Liver (tissue), 7 donors: ENCODE measurements at regions not wholly inside any gene's neighbourhood (a gene's known extent, or its start where the extent isn't known, plus 50 kb on each side); places are given as distances from the start of the nearest gene placed in this dataset.

Source experiments
- DNase-seq: peaks from one replicate; pipeline ENCODE4 v3.0.0-alpha.2; 2017; ENCODE audit warnings: low spot score
- H3K27ac ChIP-seq, 2 donors: one replicate each; pipeline ENCODE4 v1.7.0; 2013; ENCODE audit warnings: inconsistent platforms in 2 of 2, low read length in 2 of 2, control low read depth in 1 of 2, low read depth in 1 of 2, mild to moderate bottlenecking in 1 of 2
- H3K27me3 ChIP-seq, 4 donors: one replicate each; pipeline versions ENCODE4 v1.6.1 to v1.7.0; 2013; ENCODE audit warnings: low read length in 3 of 4, inconsistent platforms in 1 of 4, mild to moderate bottlenecking in 1 of 4, moderate library complexity in 1 of 4; ENCODE audit not compliant: control insufficient read depth in 4 of 4, insufficient read depth in 4 of 4
- H3K36me3 ChIP-seq, 4 donors: one replicate each; pipeline versions ENCODE4 v1.6.1 to v1.7.0; 2013; ENCODE audit warnings: low read length in 3 of 4, mild to moderate bottlenecking in 3 of 4, low read depth in 1 of 4, moderate library complexity in 1 of 4; ENCODE audit not compliant: control insufficient read depth in 4 of 4, insufficient read depth in 3 of 4
- H3K4me1 ChIP-seq, 4 donors: one replicate each; pipeline versions ENCODE4 v1.6.1 to v1.7.0; 2013; ENCODE audit warnings: low read length in 3 of 4, mild to moderate bottlenecking in 3 of 4, moderate library complexity in 1 of 4; ENCODE audit not compliant: control insufficient read depth in 4 of 4, insufficient read depth in 4 of 4
- H3K4me3 ChIP-seq, 3 donors: one replicate each; pipeline versions ENCODE4 v1.6.1 to v1.7.0; 2013; ENCODE audit warnings: low read length in 3 of 3, control low read depth in 1 of 3, low read depth in 1 of 3, mild to moderate bottlenecking in 1 of 3
- H3K9ac ChIP-seq, 2 donors: one replicate each; pipeline ENCODE4 v1.7.0; 2013; ENCODE audit warnings: low read length in 2 of 2, mild to moderate bottlenecking in 2 of 2, moderate library complexity in 2 of 2, control low read depth in 1 of 2, low read depth in 1 of 2
- H3K9me3 ChIP-seq, 4 donors: one replicate each; pipeline versions ENCODE4 v1.6.1 to v1.7.0; 2013; ENCODE audit warnings: low read length in 3 of 4; ENCODE audit not compliant: control insufficient read depth in 4 of 4
- FOXA1 ChIP-seq: IDR thresholded peaks from 2 replicates; pipeline ENCODE4 v1.6.1; 2016; ENCODE audit warnings: antibody characterized with exemption
- GABPA ChIP-seq, 2 donors: IDR thresholded peaks in 1 of 2; conservative IDR thresholded peaks in 1 of 2; 2 replicates each; pipeline ENCODE4 v1.6.1; 2016; ENCODE audit warnings: antibody characterized with exemption in 2 of 2, mild to moderate bottlenecking in 1 of 2, moderate library complexity in 1 of 2
- HNF4G ChIP-seq: IDR thresholded peaks from 2 replicates; pipeline ENCODE4 v1.6.1; 2016; ENCODE audit warnings: antibody characterized with exemption
- JUND ChIP-seq, 2 donors: IDR thresholded peaks; 2 replicates each; pipeline ENCODE4 v1.6.1; 2016; ENCODE audit warnings: antibody characterized with exemption in 2 of 2
- MAX ChIP-seq: IDR thresholded peaks from 2 replicates; pipeline ENCODE4 v1.6.1; 2016; ENCODE audit warnings: antibody characterized with exemption
- NR2F2 ChIP-seq: IDR thresholded peaks from 2 replicates; pipeline ENCODE4 v1.6.1; 2016; ENCODE audit warnings: antibody characterized with exemption
- RXRA ChIP-seq, 2 donors: IDR thresholded peaks; 2 replicates each; pipeline ENCODE4 v1.6.1; 2017 to 2018; ENCODE audit warnings: antibody characterized with exemption in 2 of 2, mild to moderate bottlenecking in 1 of 2
- SP1 ChIP-seq: IDR thresholded peaks from 2 replicates; pipeline ENCODE4 v1.6.1; 2018; ENCODE audit warnings: antibody characterized with exemption, mild to moderate bottlenecking
- TAF1 ChIP-seq: conservative IDR thresholded peaks from 2 replicates; pipeline ENCODE4 v1.6.1; 2016; ENCODE audit warnings: antibody characterized with exemption, mild to moderate bottlenecking
- YY1 ChIP-seq: IDR thresholded peaks from 2 replicates; pipeline ENCODE4 v1.6.1; 2016; ENCODE audit warnings: antibody characterized with exemption, mild to moderate bottlenecking
- WGBS: extraction: QIAGEN DNeasy Blood & Tissue Kit; methylation state at CpG from one replicate; pipeline ENCODE4 v1.1.7; 2013; 5-methylcytosine and 5-hydroxymethylcytosine counted together
- TF ChIP-seq, protein P1 (sequence below): IDR thresholded peaks from 2 replicates; pipeline ENCODE4 v1.6.1; 2016; ENCODE audit warnings: antibody characterized with exemption
- donor health status: healthy.
- donor health status: healthy.
- donor health status: healthy.
- donor health status: healthy.

GRCh38 chr2:234130777-234131181 is 80.3 kb downstream of the SPP2 start:
- Histone ChIP-seq H3K4me1 (no peaks in the 10 kb centered on the region), H3K27me3 (no peaks in the 10 kb centered on the region), H3K9me3 (no peaks in the 10 kb centered on the region), H3K9ac (no peak overlapping the region), H3K27ac (no peak overlapping the region), H3K4me3 (no peak overlapping the region), H3K36me3 (no peaks in the 10 kb centered on the region)
- TF ChIP-seq TAF1 = no peak
- 83% methylated on average over 3 of the region's 3 CpGs for WGBS
- no peak for DNase-seq

DNA sequence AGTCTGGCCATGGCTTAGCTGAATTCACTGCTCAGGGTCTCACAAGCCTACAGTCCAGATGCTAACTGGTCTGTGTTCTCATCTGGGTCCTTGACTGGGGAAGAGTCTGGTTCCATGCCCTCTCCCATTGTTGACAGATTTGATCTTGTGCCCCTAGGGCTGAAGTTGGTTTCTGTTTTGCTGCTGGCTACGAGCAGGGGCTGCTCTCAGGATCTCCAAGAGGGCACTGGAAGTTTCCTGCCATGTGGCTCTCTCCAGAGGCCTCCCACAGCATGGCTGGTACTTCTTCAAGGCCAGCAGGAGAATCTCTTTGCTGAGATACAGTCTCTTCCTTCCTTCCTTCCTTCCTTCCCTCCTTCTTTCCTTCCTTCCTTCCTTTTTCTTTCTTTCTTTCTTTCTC is 78.1 kb downstream of the SPP2 start:
- TF ChIP-seq HNF4G = no peak
- TF ChIP-seq SP1 = no peak
- no peak for TF ChIP-seq RXRA (IDR thresholded peaks at IDR 0.05)
- TF ChIP-seq, protein P1, sequence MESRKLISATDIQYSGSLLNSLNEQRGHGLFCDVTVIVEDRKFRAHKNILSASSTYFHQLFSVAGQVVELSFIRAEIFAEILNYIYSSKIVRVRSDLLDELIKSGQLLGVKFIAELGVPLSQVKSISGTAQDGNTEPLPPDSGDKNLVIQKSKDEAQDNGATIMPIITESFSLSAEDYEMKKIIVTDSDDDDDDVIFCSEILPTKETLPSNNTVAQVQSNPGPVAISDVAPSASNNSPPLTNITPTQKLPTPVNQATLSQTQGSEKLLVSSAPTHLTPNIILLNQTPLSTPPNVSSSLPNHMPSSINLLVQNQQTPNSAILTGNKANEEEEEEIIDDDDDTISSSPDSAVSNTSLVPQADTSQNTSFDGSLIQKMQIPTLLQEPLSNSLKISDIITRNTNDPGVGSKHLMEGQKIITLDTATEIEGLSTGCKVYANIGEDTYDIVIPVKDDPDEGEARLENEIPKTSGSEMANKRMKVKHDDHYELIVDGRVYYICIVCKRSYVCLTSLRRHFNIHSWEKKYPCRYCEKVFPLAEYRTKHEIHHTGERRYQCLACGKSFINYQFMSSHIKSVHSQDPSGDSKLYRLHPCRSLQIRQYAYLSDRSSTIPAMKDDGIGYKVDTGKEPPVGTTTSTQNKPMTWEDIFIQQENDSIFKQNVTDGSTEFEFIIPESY = no peak
- TF ChIP-seq JUND (IDR thresholded peaks at IDR 0.05) = no peak
- no peak for TF ChIP-seq NR2F2
- TF ChIP-seq MAX = no peak
- no peak for TF ChIP-seq GABPA (IDR thresholded peaks at IDR 0.05 in 1 of 2, conservative IDR thresholded peaks at IDR 0.05 in 1 of 2)
- TF ChIP-seq FOXA1 = no peak
- TF ChIP-seq TAF1 = no peak
- no peak for TF ChIP-seq YY1
- no peaks in the 10 kb centered on the region for H3K4me1 ChIP-seq
- no peak for DNase-seq
- WGBS = 80% methylated on average over 1 of the region's 1 CpG
- H3K36me3 ChIP-seq = no peaks in the 10 kb centered on the region
- no peak overlapping the region for H3K27ac ChIP-seq
- no peak overlapping the region for H3K9ac ChIP-seq
- H3K4me3 ChIP-seq = no peak overlapping the region
- no peaks in the 10 kb centered on the region for H3K9me3 ChIP-seq
- H3K27me3 ChIP-seq = no peaks in the 10 kb centered on the region
